ENCODE measurements at regions not wholly inside any gene's neighbourhood (a gene's known extent, or its start where the extent isn't known, plus 50 kb on each side); places are given as distances from the start of the nearest gene placed in this dataset.

- TF ChIP-seq CTCF (conservative IDR thresholded peaks at IDR 0.05; ENCODE audit: low read depth, low read length) = no peak
- no peak for DNase-seq (ENCODE audit: low read depth)
- no peak overlapping the region for H3K4me3 ChIP-seq (ENCODE audit: low read length)
Measured at GRCh38 chr1:229798558-229798957, 172.5 kb downstream of the URB2 start.

- no peak for DNase-seq (ENCODE audit: low read depth)
- no peak overlapping the region for H3K4me3 ChIP-seq (ENCODE audit: low read length)
- TF ChIP-seq CTCF (conservative IDR thresholded peaks at IDR 0.05; ENCODE audit: low read depth, low read length) = no peak
Measured at GRCh38 chr1:229803626-229804217, 177.7 kb downstream of the URB2 start.

GRCh38 chr1:229808272-229808671 is 182.2 kb downstream of the URB2 start:
- DNase-seq (ENCODE audit: low read depth) = no peak
- no peak overlapping the region for H3K4me3 ChIP-seq (ENCODE audit: low read length)
- TF ChIP-seq CTCF (conservative IDR thresholded peaks at IDR 0.05; ENCODE audit: low read depth, low read length) = no peak

GRCh38 chr1:229810140-229810539 is 184.1 kb downstream of the URB2 start:
- no peak for DNase-seq (ENCODE audit: low read depth)
- H3K4me3 ChIP-seq (ENCODE audit: low read length) = no peak overlapping the region
- no peak for TF ChIP-seq CTCF (conservative IDR thresholded peaks at IDR 0.05; ENCODE audit: low read depth, low read length)

- DNase-seq (ENCODE audit: low read depth) = no peak
- no peak for TF ChIP-seq CTCF (conservative IDR thresholded peaks at IDR 0.05; ENCODE audit: low read depth, low read length)
Measured at GRCh38 chr1:229810961-229811360, 184.9 kb downstream of the URB2 start.

GRCh38 chr1:229812148-229812547 is 186.1 kb downstream of the URB2 start:
- no peak for TF ChIP-seq CTCF (conservative IDR thresholded peaks at IDR 0.05; ENCODE audit: low read depth, low read length)

More at GRCh38 chr1:229810961-229811360, 184.9 kb downstream of the URB2 start:
- no peak overlapping the region for H3K4me3 ChIP-seq (ENCODE audit: low read length)

GRCh38 chr1:229812693-229813092 is 186.6 kb downstream of the URB2 start:
- no peak overlapping the region for H3K4me3 ChIP-seq (ENCODE audit: low read length)
- DNase-seq (ENCODE audit: low read depth) = no peak
- no peak for TF ChIP-seq CTCF (conservative IDR thresholded peaks at IDR 0.05; ENCODE audit: low read depth, low read length)

More at GRCh38 chr1:229812148-229812547, 186.1 kb downstream of the URB2 start:
- H3K4me3 ChIP-seq (ENCODE audit: low read length) = no peak overlapping the region
- DNase-seq (ENCODE audit: low read depth) = no peak
